Kidney (tissue), 13 donors: ENCODE measurements at regions not wholly inside any gene's neighbourhood (a gene's known extent, or its start where the extent isn't known, plus 50 kb on each side); places are given as distances from the start of the nearest gene placed in this dataset.

Experiments
- DNase-seq, 5 donors: peaks; one replicate each; pipeline ENCODE4 v3.0.0-alpha.2; 2013 to 2020
- FAIRE-seq: peaks from 2 replicates; lab custom pipeline; 2012; peaks lifted over from hg19 to GRCh38; lab: Jason Lieb, UNC
- H3K27ac ChIP-seq, 2 donors: one replicate each; pipeline ENCODE4 v1.7.0; 2013; ENCODE audit warnings: low read depth in 2 of 2, low read length in 2 of 2, inconsistent platforms in 1 of 2
- H3K27me3 ChIP-seq: one replicate; pipeline ENCODE4 v1.7.1; 2013; ENCODE audit warnings: low read length, inconsistent platforms; ENCODE audit not compliant: control insufficient read depth, insufficient read depth
- H3K36me3 ChIP-seq, 3 donors: one replicate each; pipeline versions ENCODE4 v1.7.0 to v1.7.1; 2013; ENCODE audit warnings: low read length in 3 of 3, control low read depth in 1 of 3, inconsistent platforms in 1 of 3; ENCODE audit not compliant: insufficient read depth in 3 of 3, control insufficient read depth in 2 of 3
- H3K4me1 ChIP-seq, 3 donors: one replicate each; pipeline versions ENCODE4 v1.7.0 to v1.7.1; 2013; ENCODE audit warnings: low read length in 3 of 3, inconsistent platforms in 1 of 3, low read depth in 1 of 3; ENCODE audit not compliant: control insufficient read depth in 2 of 3, insufficient read depth in 2 of 3
- H3K4me3 ChIP-seq, 3 donors: one replicate each; pipeline versions ENCODE4 v1.7.0 to v1.8.1; 2013; ENCODE audit warnings: low read length in 3 of 3, control low read depth in 1 of 3, inconsistent platforms in 1 of 3
- H3K9ac ChIP-seq, 3 donors: one replicate each; pipeline versions ENCODE4 v1.7.0 to v1.7.1; 2013; ENCODE audit warnings: low read length in 3 of 3, control low read depth in 1 of 3, inconsistent platforms in 1 of 3
- H3K9me3 ChIP-seq, 3 donors: one replicate each; pipeline versions ENCODE4 v1.7.0 to v1.7.1; 2013; ENCODE audit warnings: low read length in 3 of 3, control low read depth in 1 of 3, inconsistent platforms in 1 of 3; ENCODE audit not compliant: control insufficient read depth in 2 of 3, insufficient read depth in 1 of 3
- intact Hi-C: fragments of 100-400 bp; cut with DNase I; formaldehyde crosslinking; loops from one replicate; pipeline ENCODE4 v1.11.1; 2022
- TF ChIP-seq, protein P1 (sequence below): IDR thresholded peaks from 3 replicates; pipeline ENCODE4 v1.5.1; 2012; ENCODE audit warnings: mild to moderate bottlenecking, moderate library complexity, borderline replicate concordance; ENCODE audit not compliant: insufficient read depth; ENCODE audit errors: extremely low read depth
- donor health status: control.
- donor health status: control.
- donor health status: control.
- donor health status: control.
- donor health status: control.
- donor health status: DM: yes; HTN: yes; CAD: no.
- donor health status: Normal renal cell carcinoma (clear cell type).

- Histone ChIP-seq H3K27me3 (no peaks in the 10 kb centered on the region), H3K27ac (no peak overlapping the region), H3K4me1 (no peaks in the 10 kb centered on the region), H3K9me3 (no peaks in the 10 kb centered on the region), H3K4me3 (no peak overlapping the region), H3K36me3 (no peaks in the 10 kb centered on the region), H3K9ac (no peak overlapping the region)
- intact Hi-C loops, result no loop called here
- DNase-seq, result no peak
- no peak for FAIRE-seq
- TF ChIP-seq, protein P1, sequence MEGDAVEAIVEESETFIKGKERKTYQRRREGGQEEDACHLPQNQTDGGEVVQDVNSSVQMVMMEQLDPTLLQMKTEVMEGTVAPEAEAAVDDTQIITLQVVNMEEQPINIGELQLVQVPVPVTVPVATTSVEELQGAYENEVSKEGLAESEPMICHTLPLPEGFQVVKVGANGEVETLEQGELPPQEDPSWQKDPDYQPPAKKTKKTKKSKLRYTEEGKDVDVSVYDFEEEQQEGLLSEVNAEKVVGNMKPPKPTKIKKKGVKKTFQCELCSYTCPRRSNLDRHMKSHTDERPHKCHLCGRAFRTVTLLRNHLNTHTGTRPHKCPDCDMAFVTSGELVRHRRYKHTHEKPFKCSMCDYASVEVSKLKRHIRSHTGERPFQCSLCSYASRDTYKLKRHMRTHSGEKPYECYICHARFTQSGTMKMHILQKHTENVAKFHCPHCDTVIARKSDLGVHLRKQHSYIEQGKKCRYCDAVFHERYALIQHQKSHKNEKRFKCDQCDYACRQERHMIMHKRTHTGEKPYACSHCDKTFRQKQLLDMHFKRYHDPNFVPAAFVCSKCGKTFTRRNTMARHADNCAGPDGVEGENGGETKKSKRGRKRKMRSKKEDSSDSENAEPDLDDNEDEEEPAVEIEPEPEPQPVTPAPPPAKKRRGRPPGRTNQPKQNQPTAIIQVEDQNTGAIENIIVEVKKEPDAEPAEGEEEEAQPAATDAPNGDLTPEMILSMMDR, result no peak
Observed at GRCh38 chr1:96291468-96291867, 430.1 kb upstream of the PTBP2 start.

DNA sequence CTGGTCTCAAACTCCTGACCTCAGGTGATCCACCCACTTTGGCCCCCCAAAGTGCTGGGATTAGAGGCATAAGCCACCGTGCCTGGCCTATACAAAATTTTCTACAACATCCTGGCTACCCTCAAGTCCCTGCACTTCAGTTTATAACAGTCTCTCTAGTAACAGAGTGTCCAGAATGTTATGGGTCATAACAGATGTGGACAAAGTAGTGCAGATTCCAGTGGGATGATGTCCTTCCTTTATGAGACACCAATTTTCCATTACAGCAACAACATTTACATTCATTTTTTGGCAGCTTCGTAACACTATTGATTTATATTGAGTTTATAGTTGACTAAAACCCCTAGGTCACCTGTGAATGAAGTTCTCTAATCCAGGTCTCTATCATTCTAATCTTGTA, 429.4 kb upstream of the PTBP2 start:
- intact Hi-C loops, result no loop called here
- Histone ChIP-seq H3K4me3 (no peak overlapping the region), H3K27ac (no peak overlapping the region), H3K9ac (no peak overlapping the region), H3K27me3 (no peaks in the 10 kb centered on the region), H3K4me1 (no peaks in the 10 kb centered on the region), H3K36me3 (no peaks in the 10 kb centered on the region), H3K9me3 (no peaks in the 10 kb centered on the region)
- TF ChIP-seq, protein P1, result no peak
- FAIRE-seq (no peak), DNase-seq (no peak)

GRCh38 chr1:96296991-96297390, 424.6 kb upstream of the PTBP2 start:
- Histone ChIP-seq H3K27me3 (no peaks in the 10 kb centered on the region), H3K9ac (no peak overlapping the region), H3K4me1 (no peaks in the 10 kb centered on the region), H3K4me3 (no peak overlapping the region), H3K27ac (no peak overlapping the region), H3K36me3 (no peaks in the 10 kb centered on the region), H3K9me3 (no peaks in the 10 kb centered on the region)
- TF ChIP-seq, protein P1, result no peak
- FAIRE-seq (no peak), DNase-seq (no peak)
- intact Hi-C loops, result no loop called here

GRCh38 chr1:96306809-96307560, 414.6 kb upstream of the PTBP2 start:
- FAIRE-seq (no peak), DNase-seq (no peak)
- H3K4me3 ChIP-seq, result no peak overlapping the region
- H3K9me3 ChIP-seq, result no peaks in the 10 kb centered on the region
- no peaks in the 10 kb centered on the region for H3K36me3 ChIP-seq
- intact Hi-C loops, result no loop called here
- H3K4me1 ChIP-seq, result no peaks in the 10 kb centered on the region
- H3K27me3 ChIP-seq, result no peaks in the 10 kb centered on the region
- H3K9ac ChIP-seq, result no peak overlapping the region
- TF ChIP-seq, protein P1, result no peak
- no peak overlapping the region for H3K27ac ChIP-seq
